Stimulated activated CD4-positive, alpha-beta T cell treated with anti-CD3 and anti-CD28 coated beads, TNF-alpha, amount 100 ng/mL, for 48 hours (primary cell): ENCODE measurements at regions not wholly inside any gene's neighbourhood (a gene's known extent, or its start where the extent isn't known, plus 50 kb on each side); places are given as distances from the start of the nearest gene placed in this dataset.

Source experiments
- DNase-seq, 3 donors: peaks; one replicate each; pipeline ENCODE4 v3.0.0-alpha.2; 2020; ENCODE audit warnings: low read depth in 3 of 3

- DNase-seq: no peak
These were observed 74.1 kb upstream of the ELL2 start for GRCh38 chr5:96035796-96036195.

- no peak for DNase-seq
These were observed 71.5 kb upstream of the ELL2 start for GRCh38 chr5:96033116-96033515.

- no peak for DNase-seq
These were observed 70.2 kb upstream of the ELL2 start for GRCh38 chr5:96031811-96032261.

GRCh38 chr5:96031180-96031579, 69.5 kb upstream of the ELL2 start:
- DNase-seq: no peak

- DNase-seq: no peak
These were observed 64.9 kb upstream of the ELL2 start for GRCh38 chr5:96026406-96027041.

GRCh38 chr5:96024683-96025475, 63.2 kb upstream of the ELL2 start:
- no peak for DNase-seq

- DNase-seq: no peak
These were observed 61.9 kb upstream of the ELL2 start for GRCh38 chr5:96023518-96023917.

GRCh38 chr5:96022971-96023370, 61.3 kb upstream of the ELL2 start:
- no peak for DNase-seq

GRCh38 chr5:96017951-96018350, 56.3 kb upstream of the ELL2 start:
- DNase-seq: no peak

GRCh38 chr5:96016216-96016615, 54.6 kb upstream of the ELL2 start:
- DNase-seq: no peak

- DNase-seq: no peak
These were observed 54.1 kb upstream of the ELL2 start for GRCh38 chr5:96015709-96016108.

GRCh38 chr5:96014395-96014794, 52.7 kb upstream of the ELL2 start:
- no peak for DNase-seq

- DNase-seq: no peak
These were observed 51.6 kb upstream of the ELL2 start for GRCh38 chr5:96013254-96013653.

- no peak for DNase-seq
These were observed 50.7 kb upstream of the ELL2 start for GRCh38 chr5:96012399-96012798.
